Activated T-helper 17 cell treated with anti-CD3 and anti-CD28 coated beads, Interleukin-2, amount 50 U/mL, for 72 hours (primary cell): ENCODE measurements at regions not wholly inside any gene's neighbourhood (a gene's known extent, or its start where the extent isn't known, plus 50 kb on each side); places are given as distances from the start of the nearest gene placed in this dataset.
"Not testable (repeated sequence)": the region's sequence is repeated elsewhere in the genome, so short reads cannot be mapped to it uniquely, and the experiment has no call there.

Experiments used
- ATAC-seq: fragments of 150-1000 bp; cut with Tn5 transposase; replicated peaks from 2 replicates; pipeline ENCODE4 v1.10.0; 2021; ENCODE audit warnings: mild to moderate bottlenecking, moderate library complexity
- H3K27ac Mint-ChIP-seq: one replicate; pipeline ENCODE4 v1.8.0; 2022; ENCODE audit warnings: mixed read lengths
- H3K27me3 Mint-ChIP-seq: one replicate; pipeline ENCODE4 v1.8.0; 2022; ENCODE audit warnings: mixed read lengths
- H3K36me3 Mint-ChIP-seq: one replicate; pipeline ENCODE4 v1.8.0; 2022; ENCODE audit warnings: low read depth, mild to moderate bottlenecking, mixed read lengths
- H3K4me1 Mint-ChIP-seq: one replicate; pipeline ENCODE4 v1.8.0; 2022; ENCODE audit warnings: mixed read lengths
- H3K4me3 Mint-ChIP-seq: one replicate; pipeline ENCODE4 v1.8.0; 2022; ENCODE audit warnings: mild to moderate bottlenecking, mixed read lengths
- H3K9me3 Mint-ChIP-seq: one replicate; pipeline ENCODE4 v1.8.0; 2022; ENCODE audit warnings: mixed read lengths

DNA sequence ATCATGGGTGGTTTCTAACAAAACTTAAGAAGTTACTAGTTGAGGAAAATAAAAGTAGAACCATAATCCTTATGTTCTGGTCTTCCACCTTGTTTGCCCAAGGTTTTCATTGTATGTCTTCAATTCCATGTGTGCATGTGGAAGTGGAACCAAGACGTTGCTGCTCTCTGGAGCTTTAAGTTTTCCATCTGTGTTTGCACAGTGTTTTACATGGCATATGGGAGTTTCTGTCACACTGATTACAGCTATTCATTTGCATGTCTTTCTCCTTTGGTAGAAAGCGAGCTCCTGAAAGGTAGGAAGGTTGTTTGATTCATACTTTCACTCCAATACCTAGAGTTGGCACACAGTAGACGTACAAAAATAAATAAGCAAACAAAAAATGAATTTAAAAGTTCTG, 112.6 kb upstream of the LUZP2 start:
- no peaks in the 10 kb centered on the region for H3K36me3 Mint-ChIP-seq
- no peak for ATAC-seq
- H3K4me1 Mint-ChIP-seq = no peaks in the 10 kb centered on the region
- no peaks in the 10 kb centered on the region for H3K27me3 Mint-ChIP-seq
- no peak overlapping the region for H3K27ac Mint-ChIP-seq
- H3K4me3 Mint-ChIP-seq = no peak overlapping the region
- H3K9me3 Mint-ChIP-seq = peaks cover 12% of the 10 kb centered on the region

DNA sequence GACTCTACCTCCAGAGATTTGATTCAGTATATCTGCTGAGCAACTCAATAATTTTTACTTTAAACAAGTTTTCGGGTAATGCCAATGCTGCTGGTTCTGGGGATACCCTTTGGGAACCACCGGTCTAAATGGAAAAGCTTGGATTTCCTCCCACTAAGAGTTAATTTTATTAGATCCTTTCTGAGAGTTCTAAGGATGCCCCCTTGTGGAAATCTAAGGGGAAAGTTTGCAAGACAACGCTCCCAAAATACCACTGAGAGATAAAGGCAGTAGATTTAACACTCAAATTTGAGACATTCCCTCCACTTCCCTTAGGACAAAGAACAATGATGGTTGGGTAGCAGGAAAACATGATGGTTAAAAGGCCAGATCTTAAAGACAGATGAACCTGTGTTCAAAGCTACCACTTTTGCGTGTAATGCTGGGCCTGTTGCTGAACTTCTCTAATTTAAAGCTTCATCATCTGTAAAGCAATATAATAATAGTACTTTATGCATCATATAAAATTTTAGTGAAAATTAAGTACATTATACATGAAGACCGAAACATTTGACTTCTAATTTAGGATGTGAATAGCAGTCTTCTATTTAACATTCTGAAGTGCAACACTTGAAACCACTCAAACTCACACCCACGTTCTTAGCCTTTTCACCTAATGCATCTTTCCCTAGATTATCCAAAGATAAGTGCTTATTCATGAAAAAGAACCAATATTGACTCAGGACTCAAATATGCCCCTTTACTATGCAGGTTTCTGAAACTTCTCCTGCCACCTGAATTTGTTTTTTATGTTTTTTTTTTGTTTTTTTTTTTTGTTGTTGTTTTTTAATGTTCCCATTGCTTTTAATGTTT, 110.1 kb upstream of the LUZP2 start:
- Mint-ChIP-seq H3K9me3 (peaks cover 8% of the 10 kb centered on the region), H3K36me3 (no peaks in the 10 kb centered on the region), H3K27me3 (no peaks in the 10 kb centered on the region), H3K27ac (no peak overlapping the region), H3K4me3 (no peak overlapping the region), H3K4me1 (no peaks in the 10 kb centered on the region)
- no peak for ATAC-seq

DNA sequence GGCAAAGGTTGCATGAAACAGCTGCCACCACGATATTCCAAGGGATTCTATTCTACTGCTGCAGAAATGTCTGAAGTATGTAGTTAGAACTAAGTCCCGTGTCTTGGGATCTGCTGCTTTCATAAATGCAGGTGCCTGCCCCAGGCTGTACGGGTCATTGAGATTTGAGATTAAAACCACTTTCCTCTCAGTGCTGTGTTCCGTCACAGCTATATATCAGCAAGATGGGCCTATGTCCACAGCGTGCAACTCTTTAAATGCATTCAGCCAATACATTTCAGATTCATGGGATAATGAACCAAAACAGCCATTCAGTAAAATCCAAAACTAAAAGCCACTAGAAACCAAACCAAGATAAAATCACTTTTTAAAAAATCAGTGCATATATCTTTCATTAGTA, 107.3 kb upstream of the LUZP2 start:
- Mint-ChIP-seq H3K4me1 (no peaks in the 10 kb centered on the region), H3K27ac (no peak overlapping the region), H3K36me3 (no peaks in the 10 kb centered on the region), H3K9me3 (no peaks in the 10 kb centered on the region), H3K27me3 (no peaks in the 10 kb centered on the region), H3K4me3 (no peak overlapping the region)
- ATAC-seq = no peak

DNA sequence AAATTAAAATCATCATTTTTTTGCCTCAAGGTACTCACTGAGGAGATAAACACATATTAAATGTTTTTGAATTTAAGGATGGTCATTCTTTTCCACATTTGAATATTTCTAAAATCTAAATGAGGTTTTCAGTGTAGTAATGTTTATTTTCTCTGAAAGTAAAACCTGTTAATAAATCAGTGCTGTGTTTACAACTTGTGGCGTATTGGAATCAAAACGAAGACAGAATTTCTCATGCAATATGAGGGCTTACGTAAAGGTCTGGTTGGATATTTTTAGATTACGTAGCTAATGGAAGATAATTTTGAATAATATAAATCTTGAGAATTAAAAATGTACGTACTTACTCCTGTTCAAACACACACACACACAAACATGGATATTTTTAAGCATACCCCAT, 106.8 kb upstream of the LUZP2 start:
- H3K4me1 Mint-ChIP-seq = no peaks in the 10 kb centered on the region
- H3K27me3 Mint-ChIP-seq = no peaks in the 10 kb centered on the region
- ATAC-seq = no peak
- no peaks in the 10 kb centered on the region for H3K9me3 Mint-ChIP-seq
- no peak overlapping the region for H3K27ac Mint-ChIP-seq
- no peaks in the 10 kb centered on the region for H3K36me3 Mint-ChIP-seq
- H3K4me3 Mint-ChIP-seq = no peak overlapping the region

DNA sequence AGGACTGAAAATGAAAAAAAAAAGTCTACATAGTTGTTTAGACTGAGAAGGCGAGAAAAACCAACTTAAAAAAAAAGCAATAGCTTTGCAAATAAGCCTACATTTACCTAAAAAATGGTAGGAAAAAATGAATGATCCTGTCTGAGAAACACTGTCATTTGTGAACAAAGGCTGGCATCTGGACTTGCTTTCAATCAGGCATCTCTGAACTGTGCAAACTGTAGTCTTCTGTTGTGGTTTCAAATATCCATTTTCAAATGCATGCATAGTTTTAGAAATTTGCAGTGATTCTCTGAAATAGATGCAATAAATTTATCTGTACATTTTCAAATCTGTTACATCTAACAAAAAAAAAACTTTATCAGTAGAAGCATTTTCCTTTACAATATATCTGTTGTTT, 106.1 kb upstream of the LUZP2 start:
- H3K27me3 Mint-ChIP-seq = no peaks in the 10 kb centered on the region
- H3K9me3 Mint-ChIP-seq = no peaks in the 10 kb centered on the region
- ATAC-seq = no peak
- no peak overlapping the region for H3K27ac Mint-ChIP-seq
- no peaks in the 10 kb centered on the region for H3K36me3 Mint-ChIP-seq
- H3K4me3 Mint-ChIP-seq = no peak overlapping the region
- no peaks in the 10 kb centered on the region for H3K4me1 Mint-ChIP-seq

DNA sequence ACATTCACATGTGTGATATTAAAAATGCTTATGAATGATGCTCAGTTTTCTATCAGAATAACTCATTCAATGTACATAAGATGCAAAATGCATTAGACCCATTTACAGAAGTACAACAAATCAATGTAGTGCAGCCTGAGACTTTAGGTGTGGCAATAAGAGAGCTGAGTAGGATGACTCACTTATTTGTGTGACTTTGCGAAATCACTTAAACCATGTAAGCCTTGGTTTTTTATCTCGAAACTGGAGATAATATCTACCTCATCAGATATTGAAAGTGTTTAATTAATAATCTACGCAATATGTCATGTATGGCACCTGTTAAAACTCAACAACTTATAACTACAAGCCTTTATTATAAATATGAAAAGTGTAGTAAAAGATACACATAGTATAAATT, 105.7 kb upstream of the LUZP2 start:
- Mint-ChIP-seq H3K9me3 (no peaks in the 10 kb centered on the region), H3K4me1 (no peaks in the 10 kb centered on the region), H3K27me3 (no peaks in the 10 kb centered on the region), H3K4me3 (no peak overlapping the region), H3K27ac (no peak overlapping the region), H3K36me3 (no peaks in the 10 kb centered on the region)
- ATAC-seq = no peak

DNA sequence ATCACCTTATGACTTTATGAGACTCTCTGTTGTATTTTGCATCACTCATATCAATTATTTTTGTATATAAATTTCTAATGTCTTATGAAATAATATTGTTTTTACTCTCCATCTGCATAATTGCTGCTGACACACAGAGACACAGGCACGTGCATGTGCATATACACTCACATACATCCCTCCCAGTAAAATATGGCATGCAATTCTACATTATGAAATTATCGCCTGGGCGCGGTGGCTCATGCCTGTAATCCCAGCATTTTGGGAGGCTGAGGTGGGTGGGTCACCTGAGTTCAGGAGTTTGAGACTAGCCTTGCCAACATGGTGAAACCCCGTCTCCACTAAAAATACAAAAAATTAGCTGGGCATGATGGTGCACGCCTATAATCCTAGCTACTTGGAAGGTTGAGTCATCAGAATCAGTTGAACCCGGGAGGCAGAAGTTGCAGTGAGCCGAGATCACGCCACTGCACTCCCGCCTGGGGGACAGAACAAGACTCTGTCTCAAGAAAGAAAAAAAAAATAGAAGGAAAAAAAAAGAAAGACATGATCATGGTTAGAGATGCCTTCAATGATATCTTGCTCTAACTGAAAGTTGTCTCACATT, 96.7 kb upstream of the LUZP2 start:
- ATAC-seq = no peak
- H3K36me3 Mint-ChIP-seq = no peaks in the 10 kb centered on the region
- no peak overlapping the region for H3K27ac Mint-ChIP-seq
- H3K27me3 Mint-ChIP-seq = no peaks in the 10 kb centered on the region
- H3K4me3 Mint-ChIP-seq = no peak overlapping the region
- peaks cover 10% of the 10 kb centered on the region for H3K9me3 Mint-ChIP-seq
- H3K4me1 Mint-ChIP-seq = no peaks in the 10 kb centered on the region

DNA sequence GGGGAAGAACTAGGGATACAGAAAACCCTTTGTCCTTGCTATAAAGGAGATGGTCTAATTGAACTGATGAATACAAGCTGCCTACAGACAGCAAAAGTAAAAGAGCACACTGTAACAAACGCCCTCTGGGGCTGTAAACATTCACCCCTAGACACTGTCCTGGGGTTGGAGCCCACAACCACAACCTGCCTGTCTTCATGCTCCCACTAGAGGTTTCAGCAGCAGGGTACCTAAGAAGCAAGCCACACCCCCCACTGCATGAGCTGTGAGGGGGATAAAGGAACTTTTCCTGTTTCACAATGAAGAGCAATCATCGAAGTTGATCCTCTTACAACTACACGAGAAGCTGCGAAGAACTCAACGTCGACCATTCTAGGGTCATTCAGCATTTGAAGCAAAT, 90.5 kb upstream of the LUZP2 start:
- peaks cover 24% of the 10 kb centered on the region for H3K9me3 Mint-ChIP-seq
- H3K27ac Mint-ChIP-seq = no peak overlapping the region
- H3K27me3 Mint-ChIP-seq = no peaks in the 10 kb centered on the region
- no peak overlapping the region for H3K4me3 Mint-ChIP-seq
- no peak for ATAC-seq
- H3K4me1 Mint-ChIP-seq = no peaks in the 10 kb centered on the region
- no peaks in the 10 kb centered on the region for H3K36me3 Mint-ChIP-seq

DNA sequence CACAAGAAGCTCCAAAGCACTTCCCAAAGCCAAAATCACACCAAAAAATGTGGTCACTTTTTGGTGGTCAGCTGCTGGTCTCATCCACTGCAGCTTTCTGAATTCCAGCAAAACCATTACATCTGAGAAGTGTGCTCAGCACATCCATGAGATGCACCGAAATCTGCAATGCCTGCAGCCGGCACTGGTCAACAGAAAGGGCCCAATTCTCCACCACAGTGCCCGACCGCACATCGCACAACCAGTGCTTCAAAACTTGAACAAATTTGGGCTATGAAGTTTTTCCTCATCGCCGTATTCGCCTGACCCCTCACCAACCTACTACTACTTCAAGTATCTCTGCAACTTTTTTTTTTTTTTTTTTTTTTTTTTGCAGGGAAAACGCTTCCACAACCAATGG, 89.9 kb upstream of the LUZP2 start:
- no peak overlapping the region for H3K4me3 Mint-ChIP-seq
- H3K9me3 Mint-ChIP-seq = peaks cover 24% of the 10 kb centered on the region
- ATAC-seq = no peak
- H3K27me3 Mint-ChIP-seq = no peaks in the 10 kb centered on the region
- no peaks in the 10 kb centered on the region for H3K36me3 Mint-ChIP-seq
- no peaks in the 10 kb centered on the region for H3K4me1 Mint-ChIP-seq
- H3K27ac Mint-ChIP-seq = no peak overlapping the region

DNA sequence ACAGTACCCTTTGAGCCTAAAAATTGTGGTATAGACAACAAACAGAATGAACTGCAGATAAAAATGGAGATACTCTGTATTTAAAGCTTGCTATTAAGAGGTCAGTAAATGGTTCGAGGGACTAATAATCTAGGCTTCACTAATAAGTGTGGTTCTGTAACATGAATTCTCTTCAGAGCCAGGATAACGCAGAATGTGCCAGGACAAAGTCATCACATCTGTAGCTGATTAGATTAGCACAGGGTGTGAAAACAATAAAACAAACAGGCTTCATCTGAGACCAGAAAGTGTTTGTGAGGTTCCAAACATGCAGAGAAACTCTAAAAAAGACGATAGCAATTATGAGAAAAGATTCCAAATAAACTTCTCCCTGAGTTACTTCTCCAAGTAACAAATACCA, 89.1 kb upstream of the LUZP2 start:
- no peaks in the 10 kb centered on the region for H3K27me3 Mint-ChIP-seq
- no peak overlapping the region for H3K4me3 Mint-ChIP-seq
- H3K4me1 Mint-ChIP-seq = no peaks in the 10 kb centered on the region
- H3K36me3 Mint-ChIP-seq = no peaks in the 10 kb centered on the region
- H3K27ac Mint-ChIP-seq = no peak overlapping the region
- H3K9me3 Mint-ChIP-seq = peaks cover 24% of the 10 kb centered on the region
- ATAC-seq = no peak

DNA sequence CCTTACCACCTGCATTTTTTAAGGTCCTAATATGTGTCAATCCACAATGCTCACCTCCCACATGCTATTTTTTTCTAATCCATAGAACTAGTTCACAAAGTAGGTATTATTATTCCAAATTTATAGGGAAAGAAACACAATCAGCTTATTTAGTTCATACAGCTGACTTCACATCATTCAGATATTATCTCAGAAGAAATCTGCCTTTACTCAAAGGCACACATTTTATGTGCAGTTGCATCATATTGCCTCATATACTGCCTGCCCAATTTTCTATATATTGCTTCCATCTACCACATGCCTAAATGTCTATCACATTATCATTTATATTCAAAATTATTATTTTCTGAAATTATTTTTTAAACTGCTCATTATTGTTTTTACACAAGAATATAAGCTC, 88.7 kb upstream of the LUZP2 start:
- peaks cover 24% of the 10 kb centered on the region for H3K9me3 Mint-ChIP-seq
- no peaks in the 10 kb centered on the region for H3K36me3 Mint-ChIP-seq
- no peak for ATAC-seq
- H3K4me3 Mint-ChIP-seq = no peak overlapping the region
- H3K27me3 Mint-ChIP-seq = no peaks in the 10 kb centered on the region
- H3K27ac Mint-ChIP-seq = no peak overlapping the region
- H3K4me1 Mint-ChIP-seq = no peaks in the 10 kb centered on the region

DNA sequence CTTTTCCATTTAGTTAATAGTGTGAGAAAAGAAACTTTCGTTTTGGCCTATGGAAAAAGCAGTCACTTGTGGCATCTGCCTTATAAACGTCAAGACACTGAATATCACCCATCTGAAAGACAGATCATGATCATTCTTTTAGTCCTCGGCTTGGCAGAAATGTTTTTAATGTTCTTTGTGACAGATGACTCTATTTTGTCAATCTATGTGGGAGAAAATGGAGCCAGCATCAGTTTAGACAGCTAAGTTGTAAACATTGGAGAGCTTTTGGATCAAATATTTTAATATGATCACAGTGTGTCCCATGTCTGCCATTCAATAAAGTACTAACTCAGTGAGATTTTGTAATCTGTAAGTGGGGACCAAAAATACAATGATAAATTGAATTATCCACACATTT, 85.1 kb upstream of the LUZP2 start:
- H3K4me1 Mint-ChIP-seq = no peaks in the 10 kb centered on the region
- peaks cover 17% of the 10 kb centered on the region for H3K9me3 Mint-ChIP-seq
- H3K36me3 Mint-ChIP-seq = no peaks in the 10 kb centered on the region
- H3K27me3 Mint-ChIP-seq = no peaks in the 10 kb centered on the region
- ATAC-seq = no peak
- no peak overlapping the region for H3K27ac Mint-ChIP-seq
- H3K4me3 Mint-ChIP-seq = no peak overlapping the region

DNA sequence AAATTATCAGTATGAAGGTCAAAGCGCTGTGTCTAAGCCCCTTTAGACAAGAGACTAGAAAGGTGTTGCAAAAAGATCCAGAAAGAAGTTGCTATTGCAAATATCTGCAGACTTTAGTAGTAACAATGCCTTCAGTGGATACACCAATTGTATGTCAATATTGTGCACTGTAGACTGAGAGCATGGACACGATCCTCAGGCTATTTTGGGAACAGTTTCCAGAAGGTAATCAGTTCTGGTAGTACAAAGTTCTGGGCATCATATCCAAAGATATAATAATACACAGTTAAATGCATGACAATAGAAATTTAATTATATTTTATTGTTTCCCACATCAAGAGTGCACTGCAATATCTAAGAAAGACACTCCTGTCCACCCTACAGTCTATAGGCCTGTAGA, 84.1 kb upstream of the LUZP2 start:
- H3K36me3 Mint-ChIP-seq = no peaks in the 10 kb centered on the region
- ATAC-seq = no peak
- H3K27me3 Mint-ChIP-seq = no peaks in the 10 kb centered on the region
- H3K4me3 Mint-ChIP-seq = no peak overlapping the region
- peaks cover 21% of the 10 kb centered on the region for H3K9me3 Mint-ChIP-seq
- no peaks in the 10 kb centered on the region for H3K4me1 Mint-ChIP-seq
- no peak overlapping the region for H3K27ac Mint-ChIP-seq

DNA sequence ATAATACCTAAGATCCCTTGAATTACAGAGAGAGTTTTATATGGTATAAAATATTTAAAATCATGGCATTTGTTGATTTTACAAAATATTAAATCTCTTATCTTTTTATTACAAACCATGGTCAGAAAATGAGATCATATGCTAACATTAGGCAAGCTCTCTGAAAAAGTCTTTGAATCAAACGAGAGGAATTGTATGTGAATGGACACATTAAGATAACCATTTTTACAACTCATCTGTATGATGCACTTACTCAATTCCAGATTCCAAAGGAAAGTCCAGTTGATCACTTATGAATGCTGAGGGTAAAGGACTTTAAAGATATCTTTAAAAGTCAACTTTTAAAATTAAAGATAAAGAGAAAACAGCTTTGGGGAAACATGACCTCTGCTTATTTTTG, 83.5 kb upstream of the LUZP2 start:
- H3K9me3 Mint-ChIP-seq = peaks cover 21% of the 10 kb centered on the region
- no peaks in the 10 kb centered on the region for H3K27me3 Mint-ChIP-seq
- H3K4me1 Mint-ChIP-seq = no peaks in the 10 kb centered on the region
- no peaks in the 10 kb centered on the region for H3K36me3 Mint-ChIP-seq
- H3K27ac Mint-ChIP-seq = no peak overlapping the region
- no peak for ATAC-seq
- no peak overlapping the region for H3K4me3 Mint-ChIP-seq

DNA sequence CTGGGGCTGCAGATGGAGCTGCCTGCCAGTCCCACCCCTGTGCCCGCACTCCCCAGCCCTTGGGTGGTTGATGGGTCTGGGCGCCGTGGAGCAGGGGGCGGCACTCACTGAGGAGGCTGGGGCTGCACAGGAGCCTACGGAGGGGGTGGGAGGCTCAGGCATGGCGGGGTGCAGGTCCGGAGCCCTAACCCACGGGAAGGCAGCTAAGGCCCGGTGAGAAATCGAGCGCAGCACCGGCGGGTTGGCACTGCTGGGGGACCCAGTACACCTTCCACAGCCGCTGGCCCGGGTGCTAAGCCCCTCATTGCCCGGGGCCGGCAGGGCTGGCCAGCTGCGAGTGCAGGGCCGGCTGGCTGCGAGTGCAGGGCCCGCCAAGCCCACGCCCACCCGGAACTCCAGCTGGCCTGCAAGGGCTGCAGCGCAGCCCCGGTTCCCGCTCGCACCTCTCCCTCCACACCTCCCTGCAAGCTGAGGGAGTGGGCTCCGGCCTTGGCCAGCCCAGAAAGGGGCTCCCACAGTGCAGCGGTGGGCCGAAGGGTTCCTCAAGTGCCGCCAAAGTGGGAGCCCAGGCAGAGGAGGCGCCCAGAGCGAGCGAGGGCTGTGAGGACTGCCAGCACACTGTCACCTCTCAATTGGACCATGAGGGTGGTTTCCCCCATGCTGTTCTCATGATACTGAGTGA, 80.8 kb upstream of the LUZP2 start:
- H3K36me3 Mint-ChIP-seq, H3K27me3 Mint-ChIP-seq, H3K27ac Mint-ChIP-seq, ATAC-seq, H3K4me1 Mint-ChIP-seq, H3K4me3 Mint-ChIP-seq: not testable (repeated sequence)
- H3K9me3 Mint-ChIP-seq = peaks cover 20% of the 10 kb centered on the region
